ENCODE measurements at regions not wholly inside any gene's neighbourhood (a gene's known extent, or its start where the extent isn't known, plus 50 kb on each side); places are given as distances from the start of the nearest gene placed in this dataset.

GRCh38 chr1:239676522-239677273 lies 290.3 kb downstream of the CHRM3 start:
- no peak overlapping the region for H3K4me3 Mint-ChIP-seq
- Histone ChIP-seq H3K9me3 (replicated peaks in 1 of 2; ENCODE audit: control insufficient read depth in 1 of 2, insufficient read depth in 1 of 2, low read length in 2 of 2) (no peaks in the 10 kb centered on the region), H3K4me2 (replicated peaks; ENCODE audit: extremely low read depth, low read length, poor library complexity, severe bottlenecking) (no peak overlapping the region), H3K27me3 (ENCODE audit: control insufficient read depth in 2 of 2, insufficient read depth in 2 of 2, low read length in 2 of 2) (no peaks in the 10 kb centered on the region), H3K4me3 (replicated peaks in 1 of 3; ENCODE audit: low read depth in 2 of 3, low read length in 3 of 3) (no peak overlapping the region), H4K20me1 (ENCODE audit: insufficient read depth, low read length) (no peaks in the 10 kb centered on the region), H3K36me3 (replicated peaks in 1 of 2; ENCODE audit: control insufficient read depth in 1 of 2, insufficient read depth in 2 of 2, low read length in 2 of 2) (no peaks in the 10 kb centered on the region), H3K4me1 (ENCODE audit: control insufficient read depth in 1 of 2, insufficient read depth in 2 of 2, low read length in 2 of 2) (no peaks in the 10 kb centered on the region), H3K9ac (ENCODE audit: insufficient read depth, low read length, poor library complexity, severe bottlenecking) (no peak overlapping the region), H2AFZ (ENCODE audit: insufficient read depth, low read depth, low read length, poor library complexity, severe bottlenecking) (no peak overlapping the region), H3K79me2 (ENCODE audit: insufficient read depth, low read length) (no peaks in the 10 kb centered on the region), H3K27ac (ENCODE audit: low read depth in 1 of 2, low read length in 2 of 2) (no peak overlapping the region)
- H3K27me3 Mint-ChIP-seq (ENCODE audit: low read depth in 3 of 3), result no peaks in the 10 kb centered on the region
- peaks cover 5% of the 10 kb centered on the region for H3K4me1 Mint-ChIP-seq
- H3K27ac Mint-ChIP-seq, result no peak overlapping the region
- 86% methylated on average over 2 of the region's 4 CpGs for WGBS (ENCODE audit: insufficient coverage)
- peaks cover 0 to 12% (median 3%) of the 10 kb centered on the region in 7 donors for H3K9me3 Mint-ChIP-seq
- intact Hi-C loops (cut with micrococcal nuclease), result no loop called here
- no peaks in the 10 kb centered on the region for H3K36me3 Mint-ChIP-seq
- peak in 1 of 3 donors; percentile 3 for DNase-seq
- no peak for TF ChIP-seq CTCF (IDR thresholded peaks at IDR 0.05)

GRCh38 chr1:239677362-239677761 lies 291.0 kb downstream of the CHRM3 start:
- Histone ChIP-seq H3K9me3 (replicated peaks in 1 of 2; ENCODE audit: control insufficient read depth in 1 of 2, insufficient read depth in 1 of 2, low read length in 2 of 2) (no peaks in the 10 kb centered on the region), H3K36me3 (replicated peaks in 1 of 2; ENCODE audit: control insufficient read depth in 1 of 2, insufficient read depth in 2 of 2, low read length in 2 of 2) (no peaks in the 10 kb centered on the region), H2AFZ (ENCODE audit: insufficient read depth, low read depth, low read length, poor library complexity, severe bottlenecking) (no peak overlapping the region), H3K27me3 (ENCODE audit: control insufficient read depth in 2 of 2, insufficient read depth in 2 of 2, low read length in 2 of 2) (no peaks in the 10 kb centered on the region), H3K4me3 (replicated peaks in 1 of 3; ENCODE audit: low read depth in 2 of 3, low read length in 3 of 3) (no peak overlapping the region), H3K9ac (ENCODE audit: insufficient read depth, low read length, poor library complexity, severe bottlenecking) (no peak overlapping the region), H3K4me2 (replicated peaks; ENCODE audit: extremely low read depth, low read length, poor library complexity, severe bottlenecking) (no peak overlapping the region), H3K27ac (ENCODE audit: low read depth in 1 of 2, low read length in 2 of 2) (no peak overlapping the region), H3K79me2 (ENCODE audit: insufficient read depth, low read length) (no peaks in the 10 kb centered on the region), H3K4me1 (ENCODE audit: control insufficient read depth in 1 of 2, insufficient read depth in 2 of 2, low read length in 2 of 2) (no peaks in the 10 kb centered on the region), H4K20me1 (ENCODE audit: insufficient read depth, low read length) (no peaks in the 10 kb centered on the region)
- Mint-ChIP-seq H3K9me3 (peaks cover 0 to 12% (median 3%) of the 10 kb centered on the region in 7 donors), H3K27ac (no peak overlapping the region), H3K4me3 (no peak overlapping the region), H3K36me3 (no peaks in the 10 kb centered on the region), H3K27me3 (ENCODE audit: low read depth in 3 of 3) (no peaks in the 10 kb centered on the region), H3K4me1 (peaks cover 5% of the 10 kb centered on the region)
- no peak for DNase-seq
- intact Hi-C loops (cut with micrococcal nuclease), result no loop called here
- TF ChIP-seq CTCF (IDR thresholded peaks at IDR 0.05), result no peak
- no CpG with 5 or more reads among the region's 3 CpGs for WGBS (ENCODE audit: insufficient coverage)

All from CD14-positive monocyte (primary cell).